ENCODE measurements at regions not wholly inside any gene's neighbourhood (a gene's known extent, or its start where the extent isn't known, plus 50 kb on each side); places are given as distances from the start of the nearest gene placed in this dataset.
"Not testable (repeated sequence)": the region's sequence is repeated elsewhere in the genome, so short reads cannot be mapped to it uniquely, and the experiment has no call there.

- not testable (repeated sequence) for TF ChIP-seq CTCF, POLR2A, POLR2AphosphoS5 (IDR thresholded peaks at IDR 0.05)
Measured at GRCh38 chr5:57735279-57736153, 252.9 kb upstream of the ACTBL2 start.

All from stomach (tissue), 4 donors.